BJ (cell line): ENCODE measurements at regions not wholly inside any gene's neighbourhood (a gene's known extent, or its start where the extent isn't known, plus 50 kb on each side); places are given as distances from the start of the nearest gene placed in this dataset.
"Not testable (repeated sequence)": the region's sequence is repeated elsewhere in the genome, so short reads cannot be mapped to it uniquely, and the experiment has no call there.

Experiments
- CTCF ChIA-PET: fragments of 350-600 bp; formaldehyde crosslinking; extraction: SDS; loops from one replicate; lab custom pipeline; 2021; ENCODE audit warnings: antibody characterized with exemption, inconsistent platforms; lab: Yijun Ruan, JAX
- POLR2A ChIA-PET: fragments of 300-600 bp; sonication (Branson Sonifier 250); formaldehyde crosslinking; extraction: SDS; loops from one replicate; lab custom pipeline; 2021; ENCODE audit warnings: antibody characterized with exemption; lab: Charles Lee
- DNase-seq: peaks from one replicate; pipeline ENCODE4 v3.0.0-alpha.2; 2011; ENCODE audit warnings: low read depth
- H3K27me3 ChIP-seq: 2 replicates; pipeline ENCODE4 v1.6.0; 2011; ENCODE audit warnings: low read length; ENCODE audit not compliant: control insufficient read depth, insufficient read depth
- H3K36me3 ChIP-seq: 2 replicates; pipeline ENCODE4 v1.5.1; 2011; ENCODE audit warnings: low read length; ENCODE audit not compliant: control insufficient read depth, insufficient read depth
- H3K4me3 ChIP-seq: 2 replicates; pipeline ENCODE4 v1.5.1; 2011; ENCODE audit warnings: low read depth, mild to moderate bottlenecking, control low read depth, low read length
- TF ChIP-seq, protein P1 (sequence below): IDR thresholded peaks from 2 replicates; pipeline ENCODE4 v1.5.1; 2011; ENCODE audit warnings: low read depth, mild to moderate bottlenecking, control low read depth, inconsistent platforms, low read length, moderate library complexity; ENCODE audit not compliant: insufficient read depth

DNA sequence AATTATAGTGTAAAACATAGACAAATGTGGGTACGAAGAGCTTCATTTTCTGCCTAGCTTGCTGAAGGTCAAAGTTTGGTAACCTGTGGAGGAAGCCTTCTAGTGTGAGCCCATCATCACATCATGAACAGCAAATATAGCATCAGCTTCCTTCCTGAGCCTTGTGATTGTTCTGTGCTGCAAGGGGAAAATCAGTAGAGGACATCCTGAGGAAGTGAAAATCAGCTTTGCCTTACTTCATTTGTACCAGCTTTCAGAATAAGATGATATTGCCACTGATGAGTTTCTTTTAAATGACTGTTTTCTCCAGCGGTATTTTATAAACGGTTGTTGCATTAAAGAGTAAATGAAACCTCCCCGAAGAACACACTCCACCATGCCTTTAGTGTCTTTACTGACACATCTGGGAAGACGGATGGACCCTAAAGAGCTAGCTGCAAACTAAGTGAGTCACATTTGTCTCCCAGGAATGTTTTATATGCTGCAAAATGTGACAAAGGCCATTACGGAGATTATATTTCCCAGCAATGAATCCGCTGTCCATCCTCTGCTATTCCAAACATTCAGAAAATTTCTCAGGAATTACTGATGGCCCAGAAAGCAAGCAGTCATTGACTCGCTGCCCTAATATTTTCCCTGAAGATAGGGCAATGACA lies 1272.8 kb downstream of the SUCLG1 start:
- H3K27me3 ChIP-seq = no peaks in the 10 kb centered on the region
- CTCF ChIA-PET = no interaction called here
- TF ChIP-seq, protein P1, sequence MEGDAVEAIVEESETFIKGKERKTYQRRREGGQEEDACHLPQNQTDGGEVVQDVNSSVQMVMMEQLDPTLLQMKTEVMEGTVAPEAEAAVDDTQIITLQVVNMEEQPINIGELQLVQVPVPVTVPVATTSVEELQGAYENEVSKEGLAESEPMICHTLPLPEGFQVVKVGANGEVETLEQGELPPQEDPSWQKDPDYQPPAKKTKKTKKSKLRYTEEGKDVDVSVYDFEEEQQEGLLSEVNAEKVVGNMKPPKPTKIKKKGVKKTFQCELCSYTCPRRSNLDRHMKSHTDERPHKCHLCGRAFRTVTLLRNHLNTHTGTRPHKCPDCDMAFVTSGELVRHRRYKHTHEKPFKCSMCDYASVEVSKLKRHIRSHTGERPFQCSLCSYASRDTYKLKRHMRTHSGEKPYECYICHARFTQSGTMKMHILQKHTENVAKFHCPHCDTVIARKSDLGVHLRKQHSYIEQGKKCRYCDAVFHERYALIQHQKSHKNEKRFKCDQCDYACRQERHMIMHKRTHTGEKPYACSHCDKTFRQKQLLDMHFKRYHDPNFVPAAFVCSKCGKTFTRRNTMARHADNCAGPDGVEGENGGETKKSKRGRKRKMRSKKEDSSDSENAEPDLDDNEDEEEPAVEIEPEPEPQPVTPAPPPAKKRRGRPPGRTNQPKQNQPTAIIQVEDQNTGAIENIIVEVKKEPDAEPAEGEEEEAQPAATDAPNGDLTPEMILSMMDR = no peak
- POLR2A ChIA-PET = no interaction called here
- no peak for DNase-seq
- no peak overlapping the region for H3K4me3 ChIP-seq
- H3K36me3 ChIP-seq = no peaks in the 10 kb centered on the region

DNA sequence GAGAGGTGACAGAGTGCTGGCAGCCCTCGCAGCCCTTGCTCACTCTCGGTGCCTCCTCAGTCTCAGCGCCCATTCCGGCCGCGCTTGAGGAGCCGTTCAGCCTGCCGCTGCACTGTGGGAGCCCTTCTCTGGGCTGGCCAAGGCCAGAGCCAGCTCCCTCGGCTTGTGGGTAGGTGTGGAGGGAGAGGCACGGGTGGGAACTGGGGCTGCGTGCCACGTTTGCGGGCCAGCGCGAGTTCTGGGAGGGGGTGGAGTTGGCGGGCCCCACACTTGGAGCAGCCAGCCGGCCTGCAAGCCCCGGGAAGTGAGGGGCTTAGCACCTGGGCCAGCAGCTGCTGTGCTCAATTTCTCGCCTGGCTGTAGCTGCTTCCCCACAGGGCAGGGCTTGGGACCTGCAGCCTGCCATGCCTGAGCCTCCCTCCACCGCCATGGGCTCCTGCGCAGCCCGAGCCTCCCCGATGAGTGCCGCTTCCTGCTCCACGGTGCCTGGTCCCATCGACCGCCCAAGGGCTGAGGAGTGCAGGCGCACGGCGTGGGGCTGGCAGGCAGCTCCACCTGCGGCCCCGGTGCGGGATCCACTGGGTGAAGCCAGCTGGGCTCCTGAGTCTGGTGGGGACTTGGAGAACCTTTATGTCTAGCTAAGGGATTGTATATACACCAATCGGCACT lies 1278.1 kb downstream of the SUCLG1 start:
- CTCF ChIA-PET, H3K36me3 ChIP-seq, H3K4me3 ChIP-seq, DNase-seq, POLR2A ChIA-PET, H3K27me3 ChIP-seq: not testable (repeated sequence)

DNA sequence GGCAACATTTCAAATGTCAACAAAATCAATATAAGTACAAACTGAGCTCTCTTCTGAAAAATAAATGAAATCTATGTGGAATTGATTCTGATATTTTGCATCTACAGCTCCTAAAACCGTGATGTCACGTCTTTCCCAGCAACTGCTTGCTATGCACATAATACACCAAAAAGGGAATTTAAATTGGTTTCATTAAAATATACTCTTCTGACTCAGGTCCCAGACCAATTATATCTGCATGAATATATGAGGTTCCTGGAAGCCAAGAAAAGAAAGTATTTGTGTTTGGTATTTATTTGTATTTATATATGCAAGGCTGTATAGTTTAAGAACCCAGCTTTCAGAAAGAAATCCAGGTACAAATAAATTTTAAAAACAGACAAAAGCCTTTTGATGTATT lies 1282.5 kb downstream of the SUCLG1 start:
- H3K27me3 ChIP-seq = no peaks in the 10 kb centered on the region
- no peak overlapping the region for H3K4me3 ChIP-seq
- ChIA-PET CTCF (no interaction called here), POLR2A (no interaction called here)
- TF ChIP-seq, protein P1 = no peak
- no peak for DNase-seq
- H3K36me3 ChIP-seq = no peaks in the 10 kb centered on the region

DNA sequence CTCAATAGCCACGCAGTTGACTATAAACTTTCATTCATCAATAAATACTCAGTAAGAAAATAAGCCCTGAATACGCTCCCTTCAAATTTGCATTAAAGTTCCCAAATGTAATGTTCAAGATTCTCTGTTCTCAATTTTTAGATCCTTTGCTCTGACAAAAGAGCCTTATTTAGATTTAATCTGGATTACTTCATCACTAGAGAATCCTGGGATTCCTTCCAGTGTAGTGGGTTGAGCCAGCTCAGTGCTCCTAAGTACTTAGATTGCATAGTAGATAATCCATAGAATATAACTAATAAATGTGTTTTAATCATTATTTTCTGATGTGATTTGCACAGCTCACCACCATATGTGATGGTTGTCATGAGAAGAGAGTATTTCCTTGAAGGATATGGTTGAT lies 1286.2 kb downstream of the SUCLG1 start:
- no peaks in the 10 kb centered on the region for H3K27me3 ChIP-seq
- CTCF ChIA-PET = no interaction called here

DNA sequence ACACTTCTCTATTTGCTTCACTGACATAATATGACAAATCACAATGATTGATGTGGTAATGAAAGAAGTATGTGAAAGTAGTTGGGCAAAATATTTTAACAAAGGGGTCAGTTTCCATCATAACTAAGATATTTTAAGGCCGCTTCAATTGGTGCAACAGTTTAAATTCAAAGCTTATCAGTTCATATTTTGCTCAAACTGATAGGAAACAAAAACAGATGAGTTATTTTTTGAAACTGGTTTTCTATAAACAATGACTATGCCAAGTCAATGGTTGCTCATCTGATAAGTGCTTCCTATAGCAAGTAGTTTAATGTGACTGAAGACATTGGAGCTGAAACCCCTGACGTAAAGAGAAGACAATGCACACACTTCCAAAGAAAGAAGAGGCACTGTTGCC lies 1290.7 kb downstream of the SUCLG1 start:
- Histone ChIP-seq H3K36me3 (no peaks in the 10 kb centered on the region), H3K27me3 (no peaks in the 10 kb centered on the region), H3K4me3 (no peak overlapping the region)
- ChIA-PET POLR2A (no interaction called here), CTCF (interaction anchor here (0.6 kb wide), 1 partner anchor 1096 kb away, joined by 4 read pairs; no protein-coding TSS in a partner anchor)
- TF ChIP-seq, protein P1 = no peak
- DNase-seq = no peak

More for the DNA sequence above, 1286.2 kb downstream of the SUCLG1 start:
- no peak overlapping the region for H3K4me3 ChIP-seq
- H3K36me3 ChIP-seq = no peaks in the 10 kb centered on the region
- POLR2A ChIA-PET = no interaction called here
- TF ChIP-seq, protein P1 = no peak
- DNase-seq = no peak
